K562 (cell line): ENCODE measurements at regions not wholly inside any gene's neighbourhood (a gene's known extent, or its start where the extent isn't known, plus 50 kb on each side); places are given as distances from the start of the nearest gene placed in this dataset.

Experiments used
- ATAC-seq: fragments of 200-7000 bp; cut with Tn5 transposase; 3 replicates; pipeline ENCODE4 v1.9.1; 2020; ENCODE audit warnings: moderate library complexity
- BruUV-seq: library from RNA; stranded (reverse); fragments of 400-500 nt; replicated peaks from 2 replicates; lab custom pipeline; 2021; lab: Mats Ljungman, UMichigan
- CTCF ChIA-PET: fragments of 300-600 bp; formaldehyde crosslinking; extraction: SDS; loops from one replicate; lab custom pipeline; 2021; ENCODE audit warnings: low intra/inter-chr PET ratio; lab: Yijun Ruan, JAX
- POLR2A ChIA-PET: fragments of 300-600, 350-650 bp; sonication (Branson Sonifier 250); formaldehyde crosslinking; extraction: SDS; loops from one replicate; lab custom pipeline; 2021; ENCODE audit warnings: antibody characterized with exemption, inconsistent platforms; lab: Yijun Ruan, JAX
- DNase-seq, 4 experiments: peaks; one replicate each; pipeline versions ENCODE4 v3.0.0 to v3.0.0-alpha.2; 2011 to 2018; ENCODE audit warnings: low spot score in 3 of 4, mixed read lengths in 3 of 4; ENCODE audit errors: extremely low read depth in 1 of 4
- FAIRE-seq: peaks from 2 replicates; lab custom pipeline; 2011; peaks lifted over from hg19 to GRCh38; lab: Jason Lieb, UNC
- H2AFZ ChIP-seq: 2 replicates; pipeline ENCODE4 v1.6.0; 2011; ENCODE audit warnings: low read depth, low read length, control low read depth, inconsistent platforms
- H3K27ac ChIP-seq: fragments of 200-600 bp; 3 replicates; pipeline ENCODE4 v1.8.0; 2011; ENCODE audit warnings: low read depth, mild to moderate bottlenecking, control low read depth, inconsistent platforms, low read length, moderate library complexity, mixed read lengths; ENCODE audit errors: extremely low read depth
- H3K27me3 ChIP-seq, 2 experiments: fragments of 300-600 bp in 1 of 2; 2 replicates in 1 of 2; 3 replicates in 1 of 2; pipeline versions ENCODE4 v1.6.0 to v1.8.0; 2011; ENCODE audit warnings: inconsistent platforms in 2 of 2, low read length in 2 of 2, mild to moderate bottlenecking in 1 of 2, mixed read lengths in 1 of 2, moderate library complexity in 1 of 2; ENCODE audit not compliant: control insufficient read depth in 2 of 2, insufficient read depth in 2 of 2
- H3K36me3 ChIP-seq: fragments of 300-600 bp; 3 replicates; pipeline ENCODE4 v1.8.0; 2011; ENCODE audit warnings: mild to moderate bottlenecking, low read length, inconsistent platforms; ENCODE audit not compliant: control insufficient read depth, insufficient read depth
- H3K4me1 ChIP-seq, 2 experiments: fragments of 200-600 bp in 1 of 2; replicated peaks in 1 of 2; 2 replicates in 1 of 2; 3 replicates in 1 of 2; pipeline versions ENCODE4 v1.5.1 to v1.8.0; 2011; ENCODE audit warnings: inconsistent platforms in 2 of 2, low read length in 2 of 2, mild to moderate bottlenecking in 1 of 2, mixed read lengths in 1 of 2, moderate library complexity in 1 of 2; ENCODE audit not compliant: control insufficient read depth in 2 of 2, insufficient read depth in 2 of 2
- H3K4me2 ChIP-seq: 2 replicates; pipeline ENCODE4 v1.6.1; 2011; ENCODE audit warnings: low read length, control low read depth, inconsistent platforms, mixed read lengths; ENCODE audit not compliant: insufficient read depth
- H3K4me3 ChIP-seq: fragments of 200-600 bp; sonication (generic), shearing (Covaris generic); 2 replicates; pipeline ENCODE4 v1.5.1; 2016; ENCODE audit warnings: control low read depth, inconsistent platforms
- H3K79me2 ChIP-seq: fragments of 200-600 bp; 3 replicates; pipeline ENCODE4 v1.8.0; 2011; ENCODE audit warnings: low read length, inconsistent platforms; ENCODE audit not compliant: control insufficient read depth, insufficient read depth
- H3K9ac ChIP-seq, 2 experiments: 2 replicates each; pipeline versions ENCODE4 v1.6.0 to v1.6.1; 2011; ENCODE audit warnings: low read depth in 2 of 2, low read length in 2 of 2, control low read depth in 1 of 2, inconsistent platforms in 1 of 2, mild to moderate bottlenecking in 1 of 2, mixed read lengths in 1 of 2; ENCODE audit not compliant: insufficient read depth in 1 of 2
- H3K9me1 ChIP-seq: one replicate; pipeline ENCODE4 v1.6.0; 2011; ENCODE audit warnings: inconsistent platforms, mild to moderate bottlenecking, low read length, moderate library complexity; ENCODE audit not compliant: control insufficient read depth, insufficient read depth
- H3K9me3 ChIP-seq: replicated peaks from 2 replicates; pipeline ENCODE4 v1.5.1; 2011; ENCODE audit warnings: low read depth, low read length, inconsistent platforms; ENCODE audit not compliant: control insufficient read depth, insufficient read depth
- H4K20me1 ChIP-seq: replicated peaks from 2 replicates; pipeline ENCODE4 v1.6.1; 2011; ENCODE audit warnings: low read length, inconsistent platforms, mixed read lengths; ENCODE audit not compliant: control insufficient read depth, insufficient read depth
- C11orf30 ChIP-seq: fragments of 450-650 bp; IDR thresholded peaks from 2 replicates; pipeline ENCODE4 v1.6.1; 2016; ENCODE audit warnings: low read depth, mild to moderate bottlenecking
- CREB3 ChIP-seq: fragments of 450-650 bp; conservative IDR thresholded peaks from 2 replicates; pipeline ENCODE4 v1.6.1; 2016; ENCODE audit warnings: missing genetic modification characterization, low read depth, mild to moderate bottlenecking, missing compliant biosample characterization, moderate library complexity
- PHB2 ChIP-seq: fragments of 450-650 bp; IDR thresholded peaks from 2 replicates; pipeline ENCODE4 v1.6.1; 2017; ENCODE audit warnings: low read depth
- PRDM10 ChIP-seq: fragments of 450-650 bp; IDR thresholded peaks from 2 replicates; pipeline ENCODE4 v1.6.1; 2018; ENCODE audit not compliant: partially characterized antibody
- SMARCE1 ChIP-seq: fragments of 450-650 bp; IDR thresholded peaks from 2 replicates; pipeline ENCODE4 v1.7.1; 2016; ENCODE audit warnings: mild to moderate bottlenecking
- SRSF3 ChIP-seq: fragments of 200-400 bp; formaldehyde crosslinking; IDR thresholded peaks from 2 replicates; pipeline ENCODE4 v1.6.1; 2016; ENCODE audit warnings: mild to moderate bottlenecking, low read length, moderate library complexity; ENCODE audit not compliant: insufficient read depth
- TAF1 ChIP-seq: IDR thresholded peaks from 2 replicates; pipeline ENCODE4 v1.6.1; 2011; ENCODE audit warnings: mild to moderate bottlenecking, low read length, moderate library complexity; ENCODE audit not compliant: insufficient read depth, control insufficient read depth, severe bottlenecking; ENCODE audit errors: extremely low read depth
- ZFP1 ChIP-seq: fragments of 450-650 bp; formaldehyde crosslinking; IDR thresholded peaks from 2 replicates; pipeline ENCODE4 v1.4.0; 2020; ENCODE audit warnings: mild to moderate bottlenecking, mixed read lengths
- ZNF583 ChIP-seq: fragments of 250-450 bp; sonication (Bioruptor Pico); IDR thresholded peaks from 2 replicates; pipeline ENCODE4 v1.4.0; 2020
- ZNF79 ChIP-seq: fragments of 250-450 bp; sonication (Bioruptor Pico); IDR thresholded peaks from 2 replicates; pipeline ENCODE4 v1.4.0; 2020; ENCODE audit warnings: low read depth, mild to moderate bottlenecking, moderate library complexity
- WGBS: fragments of 100-300 bp; shearing (Covaris generic); methylation state at CpG from one replicate; pipeline ENCODE4 v1.1.6; 2016; ENCODE audit warnings: low coverage, mixed read lengths; ENCODE audit not compliant: insufficient coverage; ENCODE audit errors: missing lambda C conversion rate; 5-methylcytosine and 5-hydroxymethylcytosine counted together
- in situ Hi-C: fragments of 300-500 bp; cut with MboI; formaldehyde crosslinking; loops from 4 replicates; pipeline ENCODE4 v1.15.0; 2018; ENCODE audit warnings: inconsistent platforms, mixed read lengths
- intact Hi-C: fragments of 100-400 bp; cut with micrococcal nuclease; formaldehyde crosslinking; loops from 2 replicates; pipeline ENCODE4 v1.14.2; 2022

- H3K9me3 ChIP-seq = no peaks in the 10 kb centered on the region
- ChIA-PET POLR2A (no interaction called here), CTCF (no interaction called here)
- no peaks in the 10 kb centered on the region for H3K79me2 ChIP-seq
- H3K9ac ChIP-seq = no peak overlapping the region
- H4K20me1 ChIP-seq = no peaks in the 10 kb centered on the region
- H3K27me3 ChIP-seq = no peaks in the 10 kb centered on the region
- DNase-seq (no peak), ATAC-seq (no peak), FAIRE-seq (no peak)
- 0% methylated on average over 4 of the region's 5 CpGs for WGBS
- H3K9me1 ChIP-seq = no peaks in the 10 kb centered on the region
- H3K4me2 ChIP-seq = no peak overlapping the region
- intact Hi-C loops (no loop called here), in situ Hi-C loops (no loop called here)
- no peak overlapping the region for H2AFZ ChIP-seq
- no TSS peak for BruUV-seq
- H3K36me3 ChIP-seq = no peaks in the 10 kb centered on the region
- TF ChIP-seq SRSF3 (no peak), ZNF79 (CRISPR knock-in tag) (no peak), SMARCE1 (no peak), C11orf30 (no peak)
- H3K27ac ChIP-seq = no peak overlapping the region
- no peak overlapping the region for H3K4me3 ChIP-seq
- no peaks in the 10 kb centered on the region for H3K4me1 ChIP-seq
Measured at GRCh38 chr20:16864069-16864468, 115.9 kb downstream of the OTOR start.

- POLR2A ChIA-PET = no interaction called here
- intact Hi-C loops = no loop called here
- no peak for TF ChIP-seq CREB3 (tag)
- TF ChIP-seq TAF1 = no peak
- TF ChIP-seq PRDM10 = no peak
- no peak for TF ChIP-seq ZNF583 (CRISPR knock-in tag)
- no peak for TF ChIP-seq PHB2
- no peak for TF ChIP-seq ZFP1
Measured at GRCh38 chr20:16864963-16865362, 116.8 kb downstream of the OTOR start.

More at GRCh38 chr20:16864963-16865362, 116.8 kb downstream of the OTOR start:
- DNase-seq (no peak), ATAC-seq (no peak), FAIRE-seq (no peak)
- no peaks in the 10 kb centered on the region for H3K4me1 ChIP-seq
- 0% methylated on average over 1 of the region's 1 CpG for WGBS
- CTCF ChIA-PET = no interaction called here
- H2AFZ ChIP-seq = no peak overlapping the region
- H3K27me3 ChIP-seq = no peaks in the 10 kb centered on the region
- no peak overlapping the region for H3K9ac ChIP-seq
- H3K9me1 ChIP-seq = no peaks in the 10 kb centered on the region
- H3K9me3 ChIP-seq = no peaks in the 10 kb centered on the region
- in situ Hi-C loops = no loop called here
- H3K27ac ChIP-seq = no peak overlapping the region
- no TSS peak for BruUV-seq
- H3K79me2 ChIP-seq = no peaks in the 10 kb centered on the region
- H3K36me3 ChIP-seq = no peaks in the 10 kb centered on the region
- no peaks in the 10 kb centered on the region for H4K20me1 ChIP-seq
- no peak overlapping the region for H3K4me2 ChIP-seq
- H3K4me3 ChIP-seq = no peak overlapping the region
